Activated T-cell treated with anti-CD3 and anti-CD28 coated beads for 24 hours (primary cell): ENCODE measurements at regions not wholly inside any gene's neighbourhood (a gene's known extent, or its start where the extent isn't known, plus 50 kb on each side); places are given as distances from the start of the nearest gene placed in this dataset.
"Not testable (repeated sequence)": the region's sequence is repeated elsewhere in the genome, so short reads cannot be mapped to it uniquely, and the experiment has no call there.

ENCODE experiments used
- DNase-seq: peaks from one replicate; pipeline ENCODE4 v3.0.0-alpha.2; 2020; ENCODE audit warnings: low read depth

DNA sequence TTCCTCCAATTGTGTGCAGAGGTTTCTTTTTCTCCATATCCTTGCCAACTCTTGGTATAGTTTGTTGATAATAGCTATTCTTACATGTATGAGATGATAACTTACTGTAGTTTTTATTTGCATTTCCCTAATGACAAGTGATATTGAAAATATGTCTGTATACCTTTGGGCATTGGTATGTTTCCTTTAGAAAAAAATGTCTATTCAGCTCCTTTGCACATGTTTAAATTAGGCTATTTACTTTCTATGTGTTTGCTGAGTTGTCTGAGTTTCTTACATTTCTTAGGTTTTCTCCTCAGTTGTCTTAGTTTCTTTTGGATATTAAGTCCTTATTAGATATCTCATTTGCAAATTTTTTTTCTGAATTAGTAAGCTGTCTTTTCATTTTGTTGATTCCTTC, 487.3 kb upstream of the EPHA5 start:
- no peak for DNase-seq

DNA sequence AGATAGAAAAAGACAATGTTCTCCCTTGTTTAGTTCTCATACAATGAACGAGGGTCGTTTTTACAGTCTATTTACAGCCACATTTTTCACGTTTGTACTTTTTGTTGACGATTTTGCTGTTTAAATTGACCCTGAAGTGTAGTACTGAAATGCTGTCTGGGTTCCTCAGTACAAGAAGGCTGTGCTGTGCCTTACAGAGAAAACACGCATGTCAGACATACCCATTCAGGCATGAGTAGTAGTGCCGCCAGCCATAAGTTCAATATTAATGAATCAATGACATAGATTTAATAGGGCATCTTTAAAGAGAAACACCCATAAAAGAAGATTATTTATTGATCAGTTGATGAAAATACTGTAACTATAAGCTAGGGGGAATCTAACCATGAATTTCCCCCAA, 459.8 kb upstream of the EPHA5 start:
- no peak for DNase-seq

DNA sequence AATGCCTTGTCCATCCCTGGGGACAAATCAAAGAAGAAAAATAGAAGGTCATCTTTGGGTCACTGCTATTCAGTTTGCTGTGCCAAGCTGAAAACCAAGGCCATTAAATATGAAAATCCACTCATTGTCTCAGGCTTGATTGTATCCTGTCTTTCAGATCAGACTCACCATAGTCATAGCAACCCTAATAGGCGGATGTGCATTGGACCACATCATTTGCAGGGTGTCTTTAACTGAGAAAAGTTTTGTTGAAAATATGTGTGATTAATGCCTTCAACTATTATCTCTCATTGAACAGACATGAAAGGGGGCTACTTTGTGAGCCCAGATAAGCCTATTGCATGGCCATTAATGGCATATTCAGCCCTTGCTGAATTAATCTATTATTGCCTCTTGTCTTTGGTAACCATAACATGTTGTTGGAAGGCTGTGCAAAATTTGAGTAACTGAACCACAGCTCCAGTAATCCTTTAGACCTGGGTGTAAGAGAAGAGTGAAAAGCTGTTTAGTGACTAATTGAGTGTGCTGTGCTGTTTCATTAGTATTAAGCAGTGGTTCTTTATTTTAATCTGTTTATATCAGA, 453.6 kb upstream of the EPHA5 start:
- no peak for DNase-seq

DNA sequence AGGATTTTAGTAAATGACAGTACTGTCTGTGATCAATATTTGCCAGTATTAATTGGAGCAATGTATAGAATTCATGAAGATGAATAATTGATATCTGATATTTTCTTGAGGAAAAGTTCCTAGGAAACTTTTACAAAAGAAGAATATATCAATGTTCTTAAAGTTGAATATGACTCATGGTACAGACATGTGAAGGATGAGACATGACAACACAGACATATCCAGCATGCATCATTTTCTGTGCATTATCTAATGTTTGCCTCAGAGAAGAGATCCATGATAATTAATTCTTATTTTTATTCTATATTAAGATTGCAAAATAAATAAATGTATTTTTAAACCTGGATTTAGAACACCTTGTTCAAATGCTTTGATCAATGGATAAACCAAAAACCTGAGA, 452.9 kb upstream of the EPHA5 start:
- DNase-seq, result no peak

DNA sequence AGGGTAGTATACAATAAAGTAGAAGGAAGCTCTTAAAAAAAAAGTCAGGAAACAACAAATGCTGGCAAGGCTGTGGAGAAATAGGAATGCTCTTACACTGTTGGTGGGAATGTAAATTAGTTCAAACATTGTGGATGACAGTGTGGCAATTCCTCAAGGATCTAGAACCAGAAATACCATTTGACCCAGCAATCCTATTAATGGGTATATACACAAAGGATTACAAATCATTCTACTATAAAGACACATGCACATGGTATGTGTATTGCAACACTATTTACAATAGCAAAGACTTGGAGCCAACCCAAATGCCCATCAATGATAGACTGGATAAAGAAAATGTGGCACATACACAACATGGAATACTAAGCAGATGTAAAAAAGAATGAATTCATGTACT, 444.9 kb upstream of the EPHA5 start:
- not testable (repeated sequence) for DNase-seq

DNA sequence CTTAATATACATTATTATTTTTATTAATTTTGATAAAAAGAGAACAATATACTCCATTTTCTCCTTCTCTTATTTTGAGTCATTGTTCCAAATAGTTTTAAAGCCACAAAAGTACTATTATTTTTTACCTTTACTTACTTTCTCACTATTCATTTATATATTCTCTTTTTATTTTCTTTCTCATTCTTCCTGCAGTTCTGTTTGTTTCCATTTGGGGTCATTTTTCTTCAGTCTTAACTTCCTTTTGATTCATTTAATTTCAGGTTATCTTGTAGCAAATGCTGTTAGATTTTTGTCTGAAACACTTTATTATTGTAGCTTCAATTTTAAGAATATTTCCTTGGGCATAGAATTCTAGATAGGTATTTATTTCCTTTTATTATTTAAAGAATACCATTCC, 438.6 kb upstream of the EPHA5 start:
- DNase-seq, result no peak

DNA sequence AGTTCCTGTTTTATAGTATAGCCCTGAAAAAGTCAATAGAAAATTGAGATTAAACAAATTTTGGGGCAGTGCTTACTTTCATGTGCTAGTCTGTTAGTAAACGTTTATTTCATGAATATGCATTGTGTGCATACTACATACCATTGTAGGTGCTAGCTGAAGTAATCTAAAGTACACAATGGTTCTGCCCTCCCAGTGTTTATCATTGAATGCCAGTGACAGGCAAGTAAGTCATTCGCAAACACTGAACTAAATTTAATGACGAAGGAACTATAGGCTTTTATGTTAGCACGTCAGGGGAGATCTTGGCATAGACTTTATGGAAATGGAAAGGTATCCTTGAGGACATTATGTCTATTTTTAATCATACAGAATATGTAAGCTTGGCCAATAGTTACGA, 426.9 kb upstream of the EPHA5 start:
- DNase-seq, result no peak

DNA sequence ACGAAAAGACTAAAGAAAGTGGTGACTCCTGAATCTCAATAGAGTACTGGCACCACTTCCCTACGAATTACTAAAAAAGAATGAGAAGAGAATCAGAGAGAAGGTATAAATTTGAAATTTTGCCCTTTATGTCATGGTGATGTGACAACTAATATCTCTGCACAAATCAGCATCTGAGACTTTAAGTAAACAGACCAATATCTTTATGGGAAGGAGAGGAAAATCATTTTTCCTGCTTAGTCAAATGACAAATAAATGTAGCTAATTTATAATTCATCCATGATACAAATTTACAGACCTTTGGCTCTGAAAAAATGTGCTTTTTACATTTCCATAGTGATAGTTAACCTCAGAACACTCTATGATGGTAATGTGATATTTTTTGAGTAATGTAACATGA, 424.8 kb upstream of the EPHA5 start:
- DNase-seq, result no peak

DNA sequence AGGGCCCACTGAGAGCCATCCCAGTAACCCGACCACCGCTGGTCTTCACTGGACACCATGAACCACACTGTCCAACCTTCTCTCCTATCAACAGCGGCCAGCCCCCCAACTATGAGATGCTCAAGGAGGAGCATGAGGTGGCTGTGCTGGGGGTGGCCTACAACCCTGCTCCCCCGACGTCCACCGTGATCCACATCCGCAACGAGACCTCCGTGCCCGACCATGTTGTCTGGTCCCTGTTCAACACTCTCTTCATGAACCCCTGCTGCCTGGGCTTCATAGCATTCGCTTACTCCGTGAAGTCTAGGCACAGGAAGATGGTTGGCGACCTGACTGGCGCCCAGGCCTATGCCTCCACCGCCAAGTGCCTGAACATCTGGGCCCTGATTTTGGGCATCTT, 423.8 kb upstream of the EPHA5 start:
- DNase-seq, result no peak

DNA sequence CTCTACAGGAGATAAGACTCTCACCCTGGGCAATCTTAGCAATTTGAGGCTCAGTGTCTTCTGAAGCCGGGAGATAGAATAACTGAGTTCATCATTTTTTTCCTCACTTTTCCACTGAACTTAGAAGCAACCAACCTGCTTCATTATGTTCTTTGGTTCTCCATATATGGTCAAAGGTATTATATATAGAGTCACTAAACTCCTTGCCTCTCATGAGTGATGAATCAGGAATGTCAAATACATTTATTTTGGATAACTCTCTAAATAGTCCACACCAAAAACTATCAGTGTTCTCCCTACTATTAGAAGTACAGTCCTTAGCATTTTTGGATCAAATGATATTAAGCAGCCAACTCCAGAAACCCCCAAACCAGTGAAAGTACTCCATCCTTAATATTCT, 421.5 kb upstream of the EPHA5 start:
- DNase-seq, result no peak

DNA sequence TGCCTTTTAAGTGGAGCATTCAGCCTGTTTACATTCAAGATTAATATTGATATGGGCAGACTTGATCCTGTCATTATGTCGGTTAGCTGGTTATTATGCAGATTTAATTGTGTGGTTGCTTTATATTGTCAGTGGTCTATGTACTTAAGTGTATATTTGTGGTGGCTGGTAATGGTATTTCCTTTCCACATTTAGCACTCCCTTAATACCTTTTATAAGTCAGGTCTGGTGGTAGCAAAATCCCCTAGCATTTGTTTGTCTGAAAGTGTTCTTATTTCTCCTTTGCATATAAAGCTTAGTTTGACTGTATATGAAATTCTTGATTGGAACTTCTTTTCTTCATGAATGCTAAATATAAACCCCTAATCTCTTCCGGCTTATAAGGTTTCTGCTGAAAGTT, 403.7 kb upstream of the EPHA5 start:
- DNase-seq, result no peak

DNA sequence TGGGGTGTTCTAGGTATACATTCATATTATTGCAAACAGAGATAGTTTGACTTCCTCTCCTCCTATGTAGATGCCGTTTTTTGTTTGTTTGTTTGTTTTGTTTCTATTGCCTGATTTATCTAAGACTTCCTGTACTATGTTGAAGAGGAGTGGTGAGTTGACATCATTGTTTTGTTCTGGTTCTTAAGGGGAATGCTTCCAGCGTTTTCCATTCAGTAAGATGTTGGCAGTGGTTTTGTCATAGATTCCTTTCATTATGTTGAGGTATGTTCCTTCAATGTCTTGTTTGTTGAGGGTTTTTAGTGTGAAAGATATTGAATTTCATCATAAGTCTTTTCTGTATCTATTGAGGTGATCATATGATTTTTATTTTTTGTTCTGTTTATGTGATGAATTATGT, 401.6 kb upstream of the EPHA5 start:
- no peak for DNase-seq

DNA sequence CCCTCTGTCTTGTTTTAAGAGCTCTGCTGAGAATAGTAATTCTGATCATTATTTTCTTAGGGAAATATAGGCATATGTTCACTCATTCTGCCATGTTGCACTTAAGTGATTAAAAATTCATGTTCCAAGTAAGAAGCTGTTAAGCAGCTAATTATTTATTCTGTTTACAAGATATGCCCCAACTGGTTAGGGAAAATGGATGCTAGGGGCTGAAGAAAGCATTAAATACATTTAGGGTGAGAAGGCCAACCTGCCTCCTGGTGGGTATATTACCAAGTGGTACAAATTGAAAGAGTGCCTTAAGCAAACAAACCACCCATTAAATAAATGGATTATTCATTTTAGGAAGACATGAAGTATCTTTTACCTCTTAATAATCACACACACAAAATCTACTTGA, 392.6 kb upstream of the EPHA5 start:
- no peak for DNase-seq

DNA sequence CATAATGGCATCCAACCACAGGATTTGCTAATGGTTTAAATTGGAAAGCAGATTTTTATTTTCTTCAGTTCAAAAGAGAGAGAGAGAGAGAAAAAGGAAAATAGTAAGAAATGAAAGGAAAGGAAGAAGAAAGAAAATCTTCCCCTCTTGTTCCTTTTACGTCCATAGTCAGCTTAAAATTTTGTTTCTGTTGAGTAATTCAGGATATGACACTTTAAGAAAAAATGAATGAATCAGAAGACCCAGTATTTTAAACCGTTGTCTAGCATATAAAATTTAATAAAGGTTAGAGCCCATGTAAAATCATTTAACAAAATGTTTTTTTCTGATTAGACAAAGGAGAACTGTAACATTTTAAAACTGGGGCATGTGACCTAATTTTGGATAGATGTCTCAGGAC, 391.8 kb upstream of the EPHA5 start:
- no peak for DNase-seq

DNA sequence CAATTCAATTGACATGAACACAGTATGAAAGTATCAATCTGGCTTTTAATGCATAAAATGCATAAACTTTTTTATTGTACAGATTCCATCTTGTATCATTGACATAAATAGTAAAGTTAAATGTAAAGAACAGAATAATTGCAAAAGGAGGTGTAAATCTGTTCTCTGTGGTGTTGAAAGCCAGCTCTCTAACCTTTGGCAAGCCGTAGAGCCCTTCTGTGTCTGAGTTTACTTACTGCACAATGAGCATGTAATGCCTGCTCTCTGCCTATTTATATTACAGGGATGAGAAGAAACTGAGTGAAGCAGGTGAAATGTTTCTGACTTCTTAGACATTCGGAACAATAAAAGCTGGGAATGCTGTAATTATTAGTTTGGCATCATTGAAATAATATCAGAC, 389.3 kb upstream of the EPHA5 start:
- DNase-seq, result no peak

DNA sequence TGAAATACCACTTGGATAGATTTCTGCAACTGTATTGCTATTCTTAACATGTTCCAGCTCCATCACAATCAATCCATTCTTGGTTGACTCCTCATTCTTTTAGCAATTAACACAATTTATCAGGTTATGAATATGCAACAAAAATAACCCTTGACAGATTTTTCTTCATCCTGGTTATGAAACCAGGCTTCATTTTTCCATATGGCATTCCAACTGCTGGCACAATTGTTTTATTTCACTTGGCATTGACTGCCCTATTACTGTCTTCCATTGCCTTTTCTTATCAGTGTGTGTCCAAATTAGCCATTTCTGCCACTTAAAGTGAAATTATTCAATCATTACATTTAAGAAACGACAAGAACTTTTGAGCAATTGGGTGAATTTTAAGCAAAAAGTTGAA, 388.8 kb upstream of the EPHA5 start:
- no peak for DNase-seq

DNA sequence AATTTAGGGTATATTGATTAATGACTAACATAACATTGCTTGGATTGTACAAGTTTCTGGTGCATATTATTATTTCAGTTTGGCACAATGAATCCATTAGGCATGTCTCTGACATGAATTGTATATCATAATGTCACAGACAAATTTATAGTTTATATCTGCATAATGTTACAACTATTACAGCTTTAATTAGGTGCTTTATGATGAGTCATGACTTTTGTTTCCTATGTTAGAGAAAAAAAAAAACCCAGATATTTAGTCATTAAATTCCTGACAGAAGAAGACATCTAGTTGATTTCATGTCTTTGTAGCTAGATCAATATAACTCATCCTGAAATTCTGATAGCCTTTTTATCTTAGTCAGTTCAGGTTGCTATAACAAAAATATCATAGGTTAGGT, 385.7 kb upstream of the EPHA5 start:
- no peak for DNase-seq

DNA sequence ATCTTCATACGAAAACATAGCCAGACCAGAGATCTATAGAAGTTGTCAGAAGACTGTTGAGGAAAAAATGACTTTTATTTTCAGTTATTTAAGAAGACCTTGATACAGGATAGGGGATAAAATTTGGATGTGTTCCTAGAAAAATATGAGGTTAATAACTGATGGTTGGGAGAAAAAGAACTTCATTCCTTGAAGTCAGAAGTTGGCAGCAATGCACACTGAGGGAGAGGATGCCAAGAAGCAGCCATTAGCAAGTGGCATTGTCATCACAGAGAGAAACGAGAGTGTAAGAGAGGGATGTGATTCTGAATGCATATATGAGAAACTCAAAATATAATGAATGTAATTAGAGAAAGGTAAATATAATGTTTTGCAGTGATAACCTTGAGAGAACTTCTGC, 382.1 kb upstream of the EPHA5 start:
- no peak for DNase-seq

DNA sequence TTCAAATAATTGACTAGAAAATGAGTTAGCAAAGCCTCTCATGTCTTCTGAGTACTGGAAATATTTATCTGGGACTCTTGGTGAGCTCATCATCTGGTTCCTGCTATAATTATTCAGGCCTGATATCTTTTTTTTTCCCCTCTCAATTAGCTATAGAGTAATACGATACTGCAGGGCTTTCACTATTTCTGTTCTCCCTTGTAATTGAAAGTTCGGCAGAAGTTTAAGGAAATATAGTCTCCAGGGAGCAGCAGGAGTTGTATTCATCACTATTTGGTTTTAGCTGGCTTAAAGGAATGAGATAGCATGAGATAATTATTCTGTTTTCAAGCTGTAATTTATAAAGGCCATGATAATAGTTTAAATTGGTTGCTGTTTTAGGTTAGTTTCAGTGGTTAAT, 378.6 kb upstream of the EPHA5 start:
- DNase-seq, result no peak

DNA sequence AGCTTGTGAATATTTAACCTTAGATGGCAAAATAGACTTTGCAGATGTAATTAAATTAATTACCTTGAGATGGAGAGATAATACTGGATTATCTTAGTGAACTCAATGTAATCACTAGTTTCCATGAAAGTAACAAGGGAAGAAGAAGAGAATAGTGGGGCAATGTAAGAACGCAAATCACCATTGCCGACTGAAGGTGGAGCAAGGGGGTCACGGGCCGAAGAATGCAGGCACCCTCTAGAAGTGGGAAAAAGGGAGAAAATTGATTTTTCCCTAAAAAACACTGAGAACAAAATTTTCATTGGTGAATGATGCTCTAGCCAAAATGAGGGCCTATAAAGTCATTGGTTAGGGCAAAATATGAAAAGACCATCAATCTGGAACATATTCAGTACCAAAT, 375.6 kb upstream of the EPHA5 start:
- no peak for DNase-seq

DNA sequence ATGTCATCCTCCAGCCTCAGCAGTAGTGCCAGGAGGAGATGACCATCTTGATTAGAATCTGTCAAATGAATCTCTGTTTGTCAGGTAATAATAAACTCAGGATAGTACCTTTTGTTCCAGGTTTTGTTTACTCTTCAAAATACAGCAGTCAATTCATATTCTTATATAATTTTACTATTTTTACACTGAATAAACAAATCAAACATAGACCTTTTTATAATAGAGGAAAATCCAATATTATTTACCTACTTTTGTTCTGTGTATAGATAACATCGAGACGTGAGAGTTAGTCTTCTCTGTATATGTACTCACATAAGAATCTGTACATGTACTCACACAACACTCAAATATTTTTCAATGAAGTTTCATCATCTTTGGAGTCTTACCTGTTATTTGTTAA, 365.4 kb upstream of the EPHA5 start:
- DNase-seq, result no peak

DNA sequence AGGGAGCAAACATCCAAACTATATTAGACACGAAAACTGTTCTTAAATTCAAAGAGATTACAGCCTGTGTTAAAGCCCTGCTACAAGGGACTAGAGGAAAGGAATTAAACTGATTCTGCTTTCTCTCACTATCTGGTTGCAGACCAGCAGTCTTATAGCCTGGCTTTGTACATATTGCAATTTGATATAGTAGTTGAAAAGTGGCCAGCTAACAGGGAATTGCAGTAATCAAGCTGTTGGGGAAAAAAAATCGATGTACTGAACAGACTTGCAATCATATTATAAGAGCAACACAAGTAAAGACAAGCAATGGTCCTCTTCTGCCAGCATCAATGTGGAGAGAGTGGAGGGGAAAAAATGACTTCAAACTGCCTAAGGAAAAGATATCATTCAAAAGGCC, 364.4 kb upstream of the EPHA5 start:
- DNase-seq, result no peak

DNA sequence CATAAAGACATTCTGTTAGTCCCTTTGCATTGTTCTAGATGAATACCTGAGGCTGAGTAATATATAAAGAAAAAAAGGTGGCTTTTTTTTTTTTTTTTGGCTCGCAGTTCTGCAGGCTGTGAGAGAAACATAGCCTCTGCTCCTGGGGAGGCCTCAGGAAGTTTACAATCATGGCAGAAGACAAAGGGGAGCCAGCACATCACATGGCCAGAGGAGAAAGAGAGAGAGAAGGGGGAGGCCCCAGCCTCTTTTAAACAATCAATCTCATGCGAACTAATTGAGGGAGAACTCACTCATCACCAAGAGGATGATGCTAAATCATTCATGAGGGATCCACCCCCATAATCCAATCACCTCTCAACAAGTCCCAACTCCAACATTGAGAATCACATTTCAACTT, 364.0 kb upstream of the EPHA5 start:
- no peak for DNase-seq

DNA sequence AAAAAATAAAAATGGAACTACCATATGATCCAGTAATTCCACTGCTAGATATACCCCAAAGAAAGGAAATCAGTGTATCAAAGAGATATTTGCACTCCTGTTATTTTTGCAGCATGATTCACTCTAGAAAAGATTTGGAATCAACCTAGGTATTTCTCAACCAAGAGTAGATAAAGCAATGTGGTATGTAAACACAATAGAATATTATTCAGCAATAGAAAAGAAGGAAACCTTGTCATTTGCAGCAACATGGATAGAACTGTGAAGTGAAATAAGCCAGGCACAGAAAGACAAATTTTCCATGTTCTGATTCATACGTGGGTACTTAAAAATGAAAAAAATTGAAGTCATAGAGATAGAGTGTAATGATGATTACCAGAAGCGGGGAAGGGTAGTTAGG, 362.3 kb upstream of the EPHA5 start:
- DNase-seq, result no peak

DNA sequence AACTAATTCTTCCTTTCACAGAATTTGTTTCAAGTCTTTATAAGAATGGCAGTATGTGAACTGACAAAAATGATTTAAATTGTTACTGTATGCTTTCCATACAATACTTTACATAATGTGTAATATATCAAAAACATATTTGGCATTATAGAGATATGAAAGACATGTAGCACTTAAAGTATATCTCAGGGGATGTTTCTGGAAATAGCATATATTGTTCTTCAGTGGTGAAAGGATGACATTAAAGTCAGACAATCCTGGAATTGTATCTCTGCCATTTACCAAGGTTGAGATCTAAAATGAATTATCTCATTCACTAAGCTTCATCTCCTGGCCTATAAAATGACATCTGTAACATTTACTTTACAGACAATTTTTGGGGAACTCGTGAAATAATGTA, 358.4 kb upstream of the EPHA5 start:
- no peak for DNase-seq
